Natural killer cell (primary cell): ENCODE measurements at regions not wholly inside any gene's neighbourhood (a gene's known extent, or its start where the extent isn't known, plus 50 kb on each side); places are given as distances from the start of the nearest gene placed in this dataset.

Experiments
- ATAC-seq, 3 donors: fragments of 150-1000 bp in 2 of 3; fragments of 200-7000 bp in 1 of 3; cut with Tn5 transposase; 1 replicate in 1 of 3; 2 replicates in 2 of 3; pipeline ENCODE4 v1.10.0; 2021; ENCODE audit warnings: mild to moderate bottlenecking in 2 of 3, moderate library complexity in 2 of 3
- DNase-seq, 2 donors: peaks; one replicate each; pipeline versions ENCODE4 v3.0.0 to v3.0.0-alpha.2; 2013 to 2021; ENCODE audit warnings: mixed read lengths in 1 of 2
- H3K27ac ChIP-seq: one replicate; pipeline ENCODE4 v1.5.1; 2013; ENCODE audit warnings: mild to moderate bottlenecking, low read length
- H3K27me3 ChIP-seq: one replicate; pipeline ENCODE4 v1.6.1; 2013; ENCODE audit warnings: low read length; ENCODE audit not compliant: control insufficient read depth, insufficient read depth
- H3K36me3 ChIP-seq: one replicate; pipeline ENCODE4 v1.6.1; 2013; ENCODE audit warnings: low read length; ENCODE audit not compliant: control insufficient read depth, insufficient read depth
- H3K4me1 ChIP-seq: one replicate; pipeline ENCODE4 v1.6.1; 2013; ENCODE audit warnings: low read length; ENCODE audit not compliant: control insufficient read depth, insufficient read depth
- H3K4me3 ChIP-seq: one replicate; pipeline ENCODE4 v1.5.1; 2013; ENCODE audit warnings: low read length
- H3K9me3 ChIP-seq: one replicate; pipeline ENCODE4 v1.6.1; 2013; ENCODE audit warnings: low read length; ENCODE audit not compliant: control insufficient read depth, insufficient read depth
- H3K27ac Mint-ChIP-seq, 2 donors: one replicate each; pipeline ENCODE4 v1.8.0; 2022; ENCODE audit warnings: mild to moderate bottlenecking in 2 of 2, mixed read lengths in 2 of 2, moderate library complexity in 1 of 2
- H3K27me3 Mint-ChIP-seq, 2 donors: one replicate each; pipeline ENCODE4 v1.8.0; 2022; ENCODE audit warnings: low read depth in 2 of 2, mixed read lengths in 2 of 2
- H3K36me3 Mint-ChIP-seq: one replicate; pipeline ENCODE4 v1.8.0; 2022; ENCODE audit warnings: mixed read lengths
- H3K4me1 Mint-ChIP-seq, 2 donors: one replicate each; pipeline ENCODE4 v1.8.0; 2022; ENCODE audit warnings: mixed read lengths in 2 of 2
- H3K4me3 Mint-ChIP-seq: one replicate; pipeline ENCODE4 v1.8.0; 2022; ENCODE audit warnings: mild to moderate bottlenecking, moderate library complexity, mixed read lengths
- H3K9me3 Mint-ChIP-seq, 2 donors: one replicate each; pipeline ENCODE4 v1.8.0; 2022; ENCODE audit warnings: mixed read lengths in 2 of 2
- CTCF ChIP-seq: fragments of 200-600 bp; IDR thresholded peaks from one replicate; pipeline ENCODE4 v1.8.0; 2022; ENCODE audit warnings: antibody characterized with exemption
- WGBS: methylation state at CpG from one replicate; pipeline ENCODE4 v1.1.7; 2013; ENCODE audit warnings: missing lambda C conversion rate; ENCODE audit not compliant: insufficient coverage; 5-methylcytosine and 5-hydroxymethylcytosine counted together
- intact Hi-C: fragments of 100-400 bp; cut with micrococcal nuclease; formaldehyde crosslinking; loops from one replicate; pipeline ENCODE4 v1.14.2; 2022

- H3K36me3 ChIP-seq: no peaks in the 10 kb centered on the region
- TF ChIP-seq CTCF: no peak
- no peaks in the 10 kb centered on the region for H3K36me3 Mint-ChIP-seq
- H3K9me3 ChIP-seq: no peaks in the 10 kb centered on the region
- H3K4me1 Mint-ChIP-seq: peaks cover 0 to 4% of the 10 kb centered on the region in 2 donors
- no peaks in the 10 kb centered on the region for H3K27me3 ChIP-seq
- 94% methylated on average over 9 of the region's 10 CpGs for WGBS
- ATAC-seq: no peak
- no peak overlapping the region for H3K27ac ChIP-seq
- H3K27me3 Mint-ChIP-seq: no peaks in the 10 kb centered on the region
- no peaks in the 10 kb centered on the region for H3K9me3 Mint-ChIP-seq
- DNase-seq: no peak
- no peak overlapping the region for H3K4me3 ChIP-seq
- intact Hi-C loops: no loop called here
- H3K27ac Mint-ChIP-seq: no peak overlapping the region
- no peak overlapping the region for H3K4me3 Mint-ChIP-seq
- no peaks in the 10 kb centered on the region for H3K4me1 ChIP-seq
These were observed 149.8 kb upstream of the IQSEC1 start for GRCh38 chr3:13222891-13223573.

- TF ChIP-seq CTCF: no peak
These were observed 148.9 kb upstream of the IQSEC1 start for GRCh38 chr3:13222131-13222530.

GRCh38 chr3:13221491-13222061 lies 148.3 kb upstream of the IQSEC1 start:
- Histone ChIP-seq H3K9me3 (no peaks in the 10 kb centered on the region), H3K36me3 (no peaks in the 10 kb centered on the region), H3K4me3 (no peak overlapping the region), H3K27me3 (no peaks in the 10 kb centered on the region), H3K27ac (no peak overlapping the region), H3K4me1 (no peaks in the 10 kb centered on the region)
- intact Hi-C loops: no loop called here
- DNase-seq: no peak
- Mint-ChIP-seq H3K9me3 (no peaks in the 10 kb centered on the region), H3K36me3 (no peaks in the 10 kb centered on the region), H3K4me1 (peaks cover 0 to 4% of the 10 kb centered on the region in 2 donors), H3K4me3 (no peak overlapping the region), H3K27ac (no peak overlapping the region), H3K27me3 (peaks cover 3 to 7% of the 10 kb centered on the region in 2 donors)
- TF ChIP-seq CTCF: no peak
- ATAC-seq: no peak
- WGBS: 90% methylated on average over 17 of the region's 17 CpGs

More at GRCh38 chr3:13222131-13222530, 148.9 kb upstream of the IQSEC1 start:
- no peak overlapping the region for H3K4me3 Mint-ChIP-seq
- Histone ChIP-seq H3K27me3 (no peaks in the 10 kb centered on the region), H3K4me1 (no peaks in the 10 kb centered on the region), H3K36me3 (no peaks in the 10 kb centered on the region), H3K9me3 (no peaks in the 10 kb centered on the region), H3K4me3 (no peak overlapping the region), H3K27ac (no peak overlapping the region)
- H3K9me3 Mint-ChIP-seq: no peaks in the 10 kb centered on the region
- no peak overlapping the region for H3K27ac Mint-ChIP-seq
- H3K27me3 Mint-ChIP-seq: peaks cover 1% of the 10 kb centered on the region in 2 donors
- no peaks in the 10 kb centered on the region for H3K36me3 Mint-ChIP-seq
- WGBS: 80% methylated on average over 8 of the region's 9 CpGs
- DNase-seq (no peak), ATAC-seq (no peak)
- peaks cover 0 to 4% of the 10 kb centered on the region in 2 donors for H3K4me1 Mint-ChIP-seq
- intact Hi-C loops: no loop called here

GRCh38 chr3:13220991-13221390 lies 147.8 kb upstream of the IQSEC1 start:
- Mint-ChIP-seq H3K27ac (no peak overlapping the region), H3K27me3 (peaks cover 3 to 12% of the 10 kb centered on the region in 2 donors), H3K4me1 (peaks cover 0 to 4% of the 10 kb centered on the region in 2 donors), H3K9me3 (no peaks in the 10 kb centered on the region), H3K36me3 (no peaks in the 10 kb centered on the region), H3K4me3 (no peak overlapping the region)
- no peak overlapping the region for H3K27ac ChIP-seq
- intact Hi-C loops: no loop called here
- H3K36me3 ChIP-seq: no peaks in the 10 kb centered on the region
- WGBS: 79% methylated on average over 8 of the region's 8 CpGs
- ATAC-seq: no peak
- TF ChIP-seq CTCF: no peak
- H3K27me3 ChIP-seq: no peaks in the 10 kb centered on the region
- no peak for DNase-seq
- H3K9me3 ChIP-seq: no peaks in the 10 kb centered on the region
- no peaks in the 10 kb centered on the region for H3K4me1 ChIP-seq
- H3K4me3 ChIP-seq: no peak overlapping the region
